ENCODE measurements at regions not wholly inside any gene's neighbourhood (a gene's known extent, or its start where the extent isn't known, plus 50 kb on each side); places are given as distances from the start of the nearest gene placed in this dataset.
A peak's percentile ranks its signal among the peaks of the same experiment; 100 is the strongest.
"Not testable (repeated sequence)": the region's sequence is repeated elsewhere in the genome, so short reads cannot be mapped to it uniquely, and the experiment has no call there.

GRCh38 chrX:147228153-147228552, 413.6 kb upstream of the CXorf51A start:
- no peak for DNase-seq

GRCh38 chrX:147226801-147227200, 412.3 kb upstream of the CXorf51A start:
- no peak for DNase-seq

GRCh38 chrX:147217334-147217733, 402.8 kb upstream of the CXorf51A start:
- peak; percentile 1 for DNase-seq

GRCh38 chrX:147200494-147200893, 385.9 kb upstream of the CXorf51A start:
- DNase-seq, result not testable (repeated sequence)

- no peak for DNase-seq
Measured at GRCh38 chrX:147191361-147191760, 376.8 kb upstream of the CXorf51A start.

GRCh38 chrX:147183161-147183560, 368.6 kb upstream of the CXorf51A start:
- no peak for DNase-seq

- no peak for DNase-seq
Measured at GRCh38 chrX:147180886-147181285, 366.3 kb upstream of the CXorf51A start.

- DNase-seq, result no peak
Measured at GRCh38 chrX:147179625-147180024, 365.1 kb upstream of the CXorf51A start.

- DNase-seq, result no peak
Measured at GRCh38 chrX:147174591-147174990, 360.0 kb upstream of the CXorf51A start.

GRCh38 chrX:147173594-147173993, 359.1 kb upstream of the CXorf51A start:
- DNase-seq, result no peak

GRCh38 chrX:147170993-147171392, 356.4 kb upstream of the CXorf51A start:
- no peak for DNase-seq
